GM18498 (cell line): ENCODE measurements at regions not wholly inside any gene's neighbourhood (a gene's known extent, or its start where the extent isn't known, plus 50 kb on each side); places are given as distances from the start of the nearest gene placed in this dataset.

Source experiments
- ATAC-seq: cut with Tn5 transposase; IDR thresholded peaks from one replicate; pipeline ENCODE4 v1.9.1; 2021; ENCODE audit warnings: mild to moderate bottlenecking, moderate library complexity; ENCODE audit not compliant: unreplicated experiment

- ATAC-seq, result no peak
These were observed 328.9 kb upstream of the TBX3 start for GRCh38 chr12:115012861-115013235.

- ATAC-seq, result no peak
These were observed 327.7 kb upstream of the TBX3 start for GRCh38 chr12:115011703-115012102.

GRCh38 chr12:115010324-115010995 is 326.5 kb upstream of the TBX3 start:
- ATAC-seq, result no peak

GRCh38 chr12:115008929-115009328 is 325.0 kb upstream of the TBX3 start:
- no peak for ATAC-seq

- ATAC-seq, result no peak
These were observed 320.6 kb upstream of the TBX3 start for GRCh38 chr12:115004470-115005146.

GRCh38 chr12:115002434-115002833 is 318.5 kb upstream of the TBX3 start:
- no peak for ATAC-seq

- ATAC-seq, result no peak
These were observed 317.7 kb upstream of the TBX3 start for GRCh38 chr12:115001571-115002180.

- ATAC-seq, result no peak
These were observed 316.1 kb upstream of the TBX3 start for GRCh38 chr12:115000038-115000437.

- no peak for ATAC-seq
These were observed 314.8 kb upstream of the TBX3 start for GRCh38 chr12:114998750-114999128.

GRCh38 chr12:114998118-114998749 is 314.3 kb upstream of the TBX3 start:
- no peak for ATAC-seq

GRCh38 chr12:114996382-114996781 is 312.4 kb upstream of the TBX3 start:
- no peak for ATAC-seq

- no peak for ATAC-seq
These were observed 311.9 kb upstream of the TBX3 start for GRCh38 chr12:114995891-114996290.

- ATAC-seq, result no peak
These were observed 309.2 kb upstream of the TBX3 start for GRCh38 chr12:114993165-114993564.

GRCh38 chr12:114992443-114992842 is 308.5 kb upstream of the TBX3 start:
- ATAC-seq, result no peak

- no peak for ATAC-seq
These were observed 306.4 kb upstream of the TBX3 start for GRCh38 chr12:114990381-114990780.

- no peak for ATAC-seq
These were observed 302.9 kb upstream of the TBX3 start for GRCh38 chr12:114986849-114987248.

- no peak for ATAC-seq
These were observed 302.3 kb upstream of the TBX3 start for GRCh38 chr12:114986178-114986714.

- ATAC-seq, result no peak
These were observed 300.7 kb upstream of the TBX3 start for GRCh38 chr12:114984634-114985061.

GRCh38 chr12:114982760-114983159 is 298.8 kb upstream of the TBX3 start:
- no peak for ATAC-seq

GRCh38 chr12:114981036-114981435 is 297.1 kb upstream of the TBX3 start:
- ATAC-seq, result no peak

GRCh38 chr12:114976959-114977358 is 293.0 kb upstream of the TBX3 start:
- ATAC-seq, result no peak

- ATAC-seq, result no peak
These were observed 292.4 kb upstream of the TBX3 start for GRCh38 chr12:114976372-114976771.
